Smooth muscle cell of the brain vasculature (primary cell): ENCODE measurements at regions not wholly inside any gene's neighbourhood (a gene's known extent, or its start where the extent isn't known, plus 50 kb on each side); places are given as distances from the start of the nearest gene placed in this dataset.

Experiments
- DNase-seq: peaks from one replicate; pipeline ENCODE4 v3.0.0-alpha.2; 2012; ENCODE audit warnings: low read depth, low spot score

DNA sequence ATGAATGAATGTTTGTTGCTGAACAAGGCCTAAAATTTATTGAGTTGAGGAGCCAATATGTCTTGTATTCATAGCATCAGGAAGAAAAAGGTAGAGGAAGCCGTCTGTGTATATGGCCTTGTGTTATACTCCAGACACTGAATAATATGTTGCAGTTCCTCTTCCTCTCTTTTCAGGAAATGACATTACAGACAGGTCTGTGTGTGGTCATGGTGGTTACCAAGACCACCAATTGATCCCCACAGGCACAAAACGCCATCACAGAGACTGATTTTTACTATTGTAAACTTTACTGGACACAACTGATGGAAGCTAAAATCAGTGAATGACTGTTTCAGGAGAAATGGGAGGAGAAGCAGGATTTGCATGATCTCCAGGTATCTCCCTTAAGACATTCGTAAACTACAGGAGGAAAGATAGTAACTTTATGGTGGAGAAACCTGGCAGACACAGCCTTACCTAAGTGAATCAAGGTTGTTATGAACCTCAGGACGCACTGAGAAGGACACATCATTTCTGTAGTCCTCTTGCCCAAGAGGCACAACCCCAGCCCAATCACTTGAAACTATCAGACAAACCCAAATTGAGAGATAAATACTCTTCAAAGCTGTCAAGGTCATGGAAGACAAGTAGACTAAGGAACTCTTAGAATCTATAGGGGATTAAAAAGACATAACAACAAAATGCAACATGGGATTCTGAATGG is 334.1 kb upstream of the RGS6 start:
- DNase-seq, result no peak

DNA sequence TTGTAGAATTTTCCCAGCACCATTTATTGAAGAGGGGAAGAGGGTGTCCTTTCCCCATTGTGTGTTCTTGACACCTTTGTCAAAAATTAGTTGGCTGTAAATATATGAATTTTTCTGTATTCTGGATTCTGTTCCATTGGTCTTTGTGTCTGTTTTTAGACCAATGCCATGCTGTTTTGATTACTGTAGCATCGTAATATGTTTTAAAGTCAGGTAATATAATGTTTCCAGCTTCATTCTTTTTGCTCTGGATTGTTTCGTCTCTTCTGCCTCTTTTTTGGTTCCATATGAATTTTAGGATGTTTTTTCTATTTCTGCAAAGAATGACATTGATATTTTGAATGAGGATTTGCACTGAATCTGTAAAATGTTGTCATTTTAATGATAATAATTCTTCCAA is 331.9 kb upstream of the RGS6 start:
- no peak for DNase-seq

DNA sequence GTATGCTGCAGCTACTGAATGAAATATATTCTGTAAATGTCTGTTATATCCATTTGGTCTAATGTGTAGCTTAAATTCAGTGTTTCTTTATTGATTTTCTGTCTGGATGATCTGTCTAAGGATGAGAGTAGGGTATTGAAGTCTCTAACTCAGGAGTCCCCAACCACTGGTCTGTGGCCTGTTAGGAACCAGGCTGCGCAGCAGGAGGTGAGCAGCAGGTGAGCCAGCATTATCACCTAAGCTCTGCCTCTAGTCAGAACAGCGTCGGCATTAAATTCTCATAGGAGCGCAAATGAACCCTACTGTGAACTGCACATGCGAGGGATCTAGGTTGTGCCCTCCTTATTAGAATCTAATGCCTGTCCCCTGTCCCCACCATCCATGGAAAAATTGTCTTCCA is 329.7 kb upstream of the RGS6 start:
- DNase-seq, result no peak

DNA sequence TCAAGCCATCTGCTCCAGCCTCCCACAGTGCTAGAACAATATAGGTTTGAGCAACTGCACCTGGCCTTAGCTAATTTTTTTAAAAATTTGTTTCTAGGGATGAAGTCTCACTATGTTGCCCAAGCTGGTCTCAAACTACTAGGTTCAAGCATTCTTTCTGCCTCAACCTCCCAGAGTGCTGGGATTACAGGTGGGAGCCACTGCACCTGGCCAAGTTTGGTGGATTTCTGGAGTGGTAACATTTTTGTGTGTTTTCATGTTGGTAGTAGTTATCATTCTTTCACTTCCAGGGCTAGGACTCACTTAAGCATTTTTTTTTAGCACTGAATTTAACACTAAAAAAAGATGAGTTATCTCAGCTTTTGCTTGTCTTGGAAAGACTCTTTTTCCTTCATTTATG is 328.0 kb upstream of the RGS6 start:
- DNase-seq, result no peak

DNA sequence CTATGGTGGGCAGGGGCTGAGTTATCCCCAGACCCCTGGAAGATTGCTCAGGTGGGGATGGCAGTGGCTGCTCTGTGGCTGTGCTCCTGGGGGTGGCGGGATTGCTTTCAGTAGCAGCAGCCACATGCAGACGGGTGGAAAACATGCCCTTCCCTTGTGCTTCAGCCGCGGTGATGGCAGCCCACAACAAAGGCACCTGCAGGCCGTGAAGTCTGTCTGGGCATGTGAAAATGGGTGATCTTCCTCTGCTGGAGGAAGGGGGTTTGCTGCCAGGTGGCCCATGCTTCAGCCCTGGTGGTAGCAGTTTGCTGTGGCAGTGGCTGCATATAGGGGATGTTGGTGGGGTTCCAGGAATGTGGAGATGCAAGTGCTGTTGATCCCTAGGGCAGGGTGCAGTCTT is 326.2 kb upstream of the RGS6 start:
- DNase-seq, result no peak

DNA sequence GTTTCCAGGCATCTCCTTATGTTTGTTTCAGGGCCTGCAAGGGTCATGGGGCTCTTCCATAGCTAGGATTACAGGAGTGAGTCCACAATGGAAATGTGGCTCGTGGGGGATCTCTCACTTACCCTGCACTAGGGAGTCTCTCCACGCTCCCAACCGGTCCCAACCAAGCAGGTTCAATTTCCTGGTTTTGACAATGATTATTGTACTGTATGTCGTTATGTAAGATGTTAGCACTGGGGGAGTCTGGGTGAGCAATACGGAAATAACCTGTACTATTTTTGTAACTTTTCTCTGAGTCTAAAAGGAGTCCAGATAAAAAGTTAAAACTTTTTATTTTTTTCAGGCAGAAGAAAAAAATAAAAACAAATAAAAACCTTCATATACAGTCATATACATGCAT is 325.7 kb upstream of the RGS6 start:
- no peak for DNase-seq

DNA sequence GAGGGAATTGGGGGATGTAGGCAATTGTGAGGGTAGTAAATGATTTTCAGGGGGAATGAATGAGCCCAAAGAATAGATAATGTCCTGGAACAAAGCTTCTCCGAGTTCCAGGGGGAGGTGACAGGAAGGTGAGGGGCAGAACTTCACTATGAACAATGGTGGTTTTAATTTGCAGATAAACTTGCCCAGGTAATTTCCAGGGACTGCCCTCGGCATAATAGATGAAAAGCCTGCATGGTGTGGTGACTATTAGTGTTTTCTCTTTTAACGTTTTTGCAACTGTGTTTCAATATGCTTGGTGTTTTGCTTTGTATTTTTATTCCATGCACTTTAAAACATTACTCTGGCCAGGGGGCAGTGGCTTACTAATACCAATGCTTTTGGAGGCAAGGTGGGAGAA is 325.2 kb upstream of the RGS6 start:
- DNase-seq, result no peak

DNA sequence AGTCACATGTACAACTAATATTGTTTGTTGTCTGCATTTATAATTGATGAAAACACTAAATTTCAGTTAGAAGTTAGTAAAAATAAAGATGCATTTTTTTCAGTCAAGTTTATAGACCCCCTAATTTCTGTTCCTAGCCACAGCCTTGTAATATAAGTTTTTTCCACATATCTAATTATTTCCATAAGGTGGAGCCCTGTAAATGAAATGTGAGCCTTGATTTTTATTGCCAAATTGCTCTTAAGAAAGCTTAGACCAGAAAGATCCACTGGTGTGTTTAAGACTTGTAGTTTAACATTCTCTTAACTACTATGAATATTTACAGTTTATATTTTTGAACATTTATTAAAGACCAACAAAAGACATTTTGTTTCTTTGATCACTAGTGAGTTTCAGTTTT is 322.1 kb upstream of the RGS6 start:
- DNase-seq, result no peak

DNA sequence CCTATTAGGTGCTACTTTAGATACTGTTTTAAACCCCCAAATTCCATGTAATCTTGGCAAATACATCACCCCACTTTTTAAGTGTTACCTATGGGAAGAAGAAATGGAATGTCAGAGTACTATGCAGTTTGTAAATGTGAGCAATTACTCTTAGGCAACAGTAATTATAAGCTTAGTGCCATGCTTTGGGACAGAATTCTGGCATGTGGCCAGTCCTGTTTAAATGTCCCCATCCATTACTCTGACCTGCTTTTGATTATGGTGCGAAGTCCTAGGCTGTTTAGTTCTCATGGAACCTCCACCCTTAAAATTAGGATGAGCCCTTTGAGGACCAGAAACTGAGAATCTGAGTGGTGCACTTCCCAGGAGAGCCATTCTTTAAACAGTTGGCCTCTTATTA is 321.4 kb upstream of the RGS6 start:
- DNase-seq, result no peak

DNA sequence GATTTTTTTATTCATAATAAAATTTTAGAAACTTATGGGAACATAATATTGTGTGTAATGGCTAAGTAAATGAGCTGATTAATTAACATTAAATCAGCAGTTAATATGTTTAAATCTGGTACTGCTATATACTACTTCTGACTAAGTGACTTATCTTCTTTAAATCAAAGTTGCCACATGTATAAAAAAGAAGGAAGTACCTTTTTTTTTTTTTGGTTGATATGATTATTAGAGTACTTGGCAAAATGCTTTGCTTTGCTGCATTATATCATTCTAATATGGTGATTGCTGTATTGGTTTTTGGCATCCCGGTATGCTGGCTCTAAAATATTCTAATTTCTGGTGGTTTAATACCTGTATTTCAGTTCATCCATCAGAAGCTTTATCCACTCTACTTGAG is 319.1 kb upstream of the RGS6 start:
- DNase-seq, result no peak

DNA sequence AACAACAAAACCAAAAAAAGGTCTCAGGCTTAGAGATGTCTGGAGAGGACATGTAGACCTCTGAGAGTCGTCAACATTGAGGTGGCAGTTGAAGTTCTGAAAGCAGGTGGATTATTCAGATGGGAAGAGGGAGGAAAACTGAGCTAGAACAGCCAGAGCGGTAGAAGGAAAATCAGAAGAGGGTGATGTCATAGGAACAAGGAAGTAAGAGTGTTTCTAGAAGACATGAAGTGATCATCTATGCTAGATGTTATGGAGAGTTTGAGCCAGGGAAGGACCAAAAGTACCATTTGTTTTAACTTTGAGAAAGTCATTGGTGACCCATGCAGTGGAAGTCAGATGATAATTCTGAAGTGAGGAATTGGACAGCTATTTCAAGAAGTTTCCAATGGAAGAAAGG is 316.2 kb upstream of the RGS6 start:
- no peak for DNase-seq

DNA sequence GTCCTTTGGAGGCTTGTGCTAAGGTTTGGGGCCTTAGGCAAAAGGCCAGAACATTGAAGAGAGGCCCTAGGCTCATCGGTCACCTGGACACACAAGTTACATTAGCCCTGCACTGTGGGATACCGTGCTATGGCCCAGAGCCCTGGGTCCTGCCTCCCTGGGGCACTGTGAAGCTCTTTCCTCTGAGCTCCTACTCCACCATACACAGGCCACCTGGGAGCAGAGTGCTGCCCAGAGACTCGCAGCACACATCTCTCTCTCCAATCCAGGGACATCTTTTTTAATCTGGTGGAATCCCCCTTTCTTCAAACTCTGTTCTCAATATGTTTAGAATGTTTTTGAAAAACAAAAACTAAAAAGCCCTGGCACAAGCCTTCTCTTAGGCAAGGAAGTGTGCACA is 314.2 kb upstream of the RGS6 start:
- no peak for DNase-seq

DNA sequence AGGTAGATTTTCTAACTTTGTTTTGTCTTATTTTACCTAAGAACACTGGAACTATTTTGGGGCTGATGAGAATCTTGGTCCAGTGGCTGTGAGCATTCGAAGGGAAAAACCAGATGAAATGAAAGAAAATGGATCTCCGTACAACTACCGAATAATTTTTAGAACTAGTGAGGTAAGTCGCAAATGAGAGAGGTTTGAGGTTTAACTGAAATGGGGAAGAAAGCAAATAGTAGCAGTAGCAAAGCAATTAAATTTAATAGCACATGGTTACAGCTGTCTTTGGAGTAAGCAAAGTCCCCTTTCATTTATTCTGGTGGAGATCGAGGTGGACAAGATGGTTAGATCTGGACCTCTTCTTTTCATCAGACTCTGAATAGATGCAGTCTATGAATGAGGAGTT is 313.5 kb upstream of the RGS6 start:
- no peak for DNase-seq

DNA sequence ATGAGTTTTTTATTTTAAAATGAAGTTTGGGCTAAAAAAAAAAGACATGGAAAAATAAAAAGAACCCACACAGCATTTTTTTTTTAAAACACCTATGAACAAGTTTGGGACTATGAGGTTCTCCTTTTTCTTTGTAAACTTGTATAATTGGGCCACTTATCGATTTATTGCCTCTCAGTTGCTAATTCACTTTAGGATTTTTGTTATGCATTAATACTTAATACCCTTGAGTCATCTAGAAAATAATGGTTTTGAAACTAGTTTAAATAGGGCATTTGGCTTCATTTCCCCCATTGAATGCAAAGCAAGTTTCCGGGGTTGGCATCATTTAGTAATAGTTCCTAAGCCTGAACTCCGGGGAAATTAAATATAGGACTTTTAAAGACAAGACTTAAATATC is 312.8 kb upstream of the RGS6 start:
- DNase-seq, result no peak

DNA sequence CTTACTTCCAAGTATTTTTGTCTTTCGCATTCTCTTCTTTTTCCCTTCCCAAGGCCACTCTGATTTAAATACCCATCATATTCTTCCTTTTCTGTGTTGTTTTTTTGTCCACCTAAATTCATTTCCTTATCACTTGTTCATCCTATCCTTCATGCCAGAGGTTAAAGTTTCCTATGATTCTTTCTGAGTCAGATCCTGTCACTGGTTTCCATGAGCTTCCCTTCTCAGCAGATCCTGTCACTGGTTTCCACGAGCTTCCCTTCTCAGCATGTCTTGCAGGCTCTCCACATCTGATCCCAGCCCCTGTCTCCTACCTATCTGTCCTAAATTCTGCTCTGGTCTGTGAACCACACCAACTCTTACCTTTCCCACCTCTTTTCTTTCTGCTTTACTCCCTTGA is 311.8 kb upstream of the RGS6 start:
- no peak for DNase-seq

DNA sequence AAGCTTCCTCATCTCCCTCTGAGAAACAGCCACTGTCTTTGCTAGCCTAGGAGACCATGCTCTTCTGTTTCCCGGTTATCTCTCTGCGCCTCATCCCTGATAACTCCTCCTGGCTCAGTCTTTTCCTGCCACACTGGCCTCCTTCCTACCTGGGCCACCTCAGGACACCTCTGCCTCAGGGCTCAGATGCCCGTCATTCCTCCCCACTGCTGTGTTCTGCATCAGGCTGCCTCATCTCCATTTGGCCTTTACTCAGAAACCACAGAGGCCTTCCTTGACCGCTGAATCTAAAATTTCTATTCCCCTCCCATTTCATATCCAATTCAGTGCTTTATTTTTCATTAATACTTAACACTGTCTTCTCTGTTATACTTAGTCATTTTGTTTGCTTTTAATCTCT is 311.0 kb upstream of the RGS6 start:
- DNase-seq, result no peak

DNA sequence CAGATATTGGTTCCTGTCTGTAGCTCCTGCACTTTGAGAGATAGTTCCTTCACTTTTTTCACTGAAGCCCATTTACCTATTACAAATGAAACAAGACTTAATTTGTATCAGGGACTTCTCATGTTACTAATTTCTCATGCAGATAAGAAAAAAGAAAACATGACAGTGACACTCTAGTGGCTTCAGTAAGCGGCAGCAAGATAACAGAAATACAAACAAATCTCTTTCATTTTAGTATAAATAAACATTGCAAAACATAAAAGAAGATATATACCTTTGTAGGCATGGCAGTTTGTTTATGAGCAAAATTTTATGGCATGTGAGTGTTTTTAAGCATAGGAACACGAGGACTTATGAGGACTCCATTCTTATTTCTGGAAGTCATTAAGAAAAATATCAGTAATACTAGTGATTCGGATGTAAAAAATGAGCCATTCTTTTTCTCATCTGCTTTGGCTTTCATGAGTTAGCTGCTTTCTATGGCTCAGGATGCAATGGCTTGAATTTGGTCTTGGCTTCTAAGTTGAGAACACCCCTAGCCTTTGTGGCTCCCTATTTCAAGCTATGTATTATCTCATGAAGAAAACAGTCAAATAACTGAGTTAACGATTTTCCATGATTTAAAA is 310.1 kb upstream of the RGS6 start:
- DNase-seq, result no peak

DNA sequence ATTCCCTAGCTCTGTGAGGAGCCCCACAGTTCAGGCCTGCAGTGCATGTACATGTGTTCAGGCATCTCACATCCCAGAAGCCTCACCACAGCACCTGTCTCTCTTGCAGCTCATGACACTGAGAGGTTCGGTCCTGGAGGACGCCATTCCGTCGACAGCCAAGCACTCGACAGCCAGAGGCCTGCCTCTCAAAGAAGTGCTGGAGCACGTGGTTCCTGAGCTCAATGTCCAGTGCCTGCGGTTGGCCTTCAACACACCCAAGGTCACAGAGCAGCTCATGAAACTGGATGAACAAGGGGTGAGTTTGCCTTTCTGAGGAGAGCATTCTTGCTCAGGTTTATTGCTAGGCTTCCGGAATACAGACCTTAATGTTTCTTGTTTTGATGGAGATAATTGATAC is 308.3 kb upstream of the RGS6 start:
- DNase-seq, result no peak

DNA sequence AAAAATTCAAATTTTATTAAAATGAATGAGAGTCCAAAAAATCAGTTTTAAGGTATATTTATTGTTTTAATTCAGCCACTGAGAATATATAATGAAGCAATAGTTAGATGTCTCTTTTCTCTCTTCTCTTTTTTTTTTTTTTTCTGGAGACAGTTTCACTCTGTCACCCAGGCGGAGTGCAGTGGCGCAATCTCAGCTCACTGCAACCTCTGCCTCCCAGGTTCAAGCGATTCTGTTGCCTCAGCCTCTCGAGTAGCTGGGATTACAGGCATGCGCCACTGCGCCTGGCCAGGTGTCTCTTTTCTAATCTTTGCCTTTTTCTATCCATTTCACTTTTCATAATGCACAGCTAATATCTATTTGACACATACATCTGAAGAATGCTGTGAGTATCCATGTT is 307.1 kb upstream of the RGS6 start:
- no peak for DNase-seq

DNA sequence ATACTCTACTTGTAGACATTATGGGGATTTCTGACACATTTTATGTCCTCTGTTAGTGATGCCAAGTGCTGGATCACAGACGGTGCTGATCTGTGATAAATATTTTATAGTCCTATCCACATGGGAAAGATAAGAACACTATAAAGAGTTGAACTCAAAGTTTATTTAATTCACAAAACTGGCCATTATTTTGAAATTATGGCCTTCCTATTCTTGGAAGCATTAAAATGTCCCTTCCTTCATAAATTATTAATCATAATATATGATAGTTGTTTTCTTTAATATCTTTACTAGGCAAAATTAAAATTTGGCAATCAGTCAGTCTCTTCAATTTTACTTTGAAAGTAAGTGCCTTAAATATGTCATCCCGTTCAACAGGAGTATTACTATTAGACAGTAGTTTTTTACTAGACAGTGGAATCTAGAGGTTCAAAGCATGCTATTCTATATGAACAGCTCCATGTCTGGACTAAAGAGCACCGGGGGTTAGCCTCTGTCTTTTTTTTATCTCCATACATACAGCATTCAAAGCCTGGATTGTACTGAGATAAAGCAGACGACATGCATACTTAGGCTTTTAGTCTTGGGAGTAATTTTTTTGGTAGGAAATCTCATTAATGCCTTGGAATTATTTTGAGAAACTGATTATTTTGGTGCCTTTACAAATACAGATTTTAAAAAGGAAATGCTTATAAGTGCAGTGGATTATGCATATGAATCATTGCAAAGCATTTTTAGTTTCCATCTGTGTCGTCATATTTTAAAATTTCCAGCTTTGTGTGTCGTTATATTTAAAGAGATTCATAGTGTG is 306.1 kb upstream of the RGS6 start:
- no peak for DNase-seq

DNA sequence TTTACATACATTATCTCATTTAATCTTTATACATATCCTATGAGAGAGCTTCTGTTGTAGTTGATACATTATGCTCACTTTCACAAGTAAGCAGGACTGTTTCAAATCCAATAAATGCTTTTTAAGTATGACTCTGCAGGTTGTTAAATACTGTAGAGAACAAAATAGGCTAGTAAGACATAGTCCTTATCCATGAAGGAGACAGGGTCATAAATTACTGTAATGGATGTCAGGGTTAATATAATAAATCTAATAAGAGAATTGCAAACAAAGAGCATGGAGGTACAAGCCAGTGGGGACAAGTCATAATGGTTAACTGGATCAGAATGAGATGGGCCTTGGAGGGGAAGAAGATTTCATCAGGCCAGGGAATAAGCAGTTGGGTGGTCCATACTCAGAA is 303.8 kb upstream of the RGS6 start:
- no peak for DNase-seq

DNA sequence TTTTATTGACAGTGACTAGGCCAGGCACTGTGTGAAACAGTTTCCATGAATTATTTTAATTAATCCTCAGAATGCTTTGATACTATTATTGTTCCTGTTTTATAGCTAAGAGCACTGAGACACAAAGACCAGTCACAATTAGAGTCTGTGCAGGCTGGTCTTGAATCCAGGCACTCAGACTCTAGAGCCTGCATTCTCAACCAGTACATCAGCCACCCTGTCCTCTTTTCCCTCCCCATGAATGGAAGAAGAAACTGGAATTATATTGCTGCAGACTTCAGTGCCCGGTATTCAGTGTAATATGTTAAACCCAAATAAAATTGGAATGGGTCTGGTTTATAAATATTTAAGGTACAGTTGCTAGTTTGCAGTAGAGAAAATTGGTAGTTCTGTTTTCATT is 303.0 kb upstream of the RGS6 start:
- no peak for DNase-seq
